HG03469 (cell line): ENCODE measurements at regions not wholly inside any gene's neighbourhood (a gene's known extent, or its start where the extent isn't known, plus 50 kb on each side); places are given as distances from the start of the nearest gene placed in this dataset.

Experiments used
- ATAC-seq: cut with Tn5 transposase; IDR thresholded peaks from one replicate; pipeline ENCODE4 v1.9.1; 2021; ENCODE audit warnings: mild to moderate bottlenecking, moderate library complexity, moderate number of reproducible peaks; ENCODE audit not compliant: unreplicated experiment

GRCh38 chr2:63776382-63776781 is 65.3 kb upstream of the UGP2 start:
- no peak for ATAC-seq

GRCh38 chr2:63777816-63778215 is 63.9 kb upstream of the UGP2 start:
- ATAC-seq: no peak

- no peak for ATAC-seq
These were observed 63.3 kb upstream of the UGP2 start for GRCh38 chr2:63778391-63778790.

GRCh38 chr2:63780518-63781155 is 61.1 kb upstream of the UGP2 start:
- ATAC-seq: no peak

GRCh38 chr2:63784461-63784860 is 57.2 kb upstream of the UGP2 start:
- ATAC-seq: no peak

GRCh38 chr2:63785096-63785495 is 56.6 kb upstream of the UGP2 start:
- ATAC-seq: no peak

- no peak for ATAC-seq
These were observed 55.2 kb upstream of the UGP2 start for GRCh38 chr2:63786471-63786870.

- no peak for ATAC-seq
These were observed 53.6 kb upstream of the UGP2 start for GRCh38 chr2:63788071-63788470.

GRCh38 chr2:63789338-63790020 is 52.2 kb upstream of the UGP2 start:
- no peak for ATAC-seq

GRCh38 chr2:63790491-63790890 is 51.2 kb upstream of the UGP2 start:
- ATAC-seq: no peak

- no peak for ATAC-seq
These were observed 50.8 kb upstream of the UGP2 start for GRCh38 chr2:63790906-63791305.

GRCh38 chr2:63791387-63791786 is 50.3 kb upstream of the UGP2 start:
- no peak for ATAC-seq
